Transverse colon (tissue), 4 donors: ENCODE measurements at regions not wholly inside any gene's neighbourhood (a gene's known extent, or its start where the extent isn't known, plus 50 kb on each side); places are given as distances from the start of the nearest gene placed in this dataset.

Experiments
- CTCF ChIP-seq, 5 experiments: fragments of 200-600 bp in 3 of 5; fragments of 450-650 bp in 2 of 5; sonication (generic) in 3 of 5; IDR thresholded peaks; 1 replicate in 2 of 5; 2 replicates in 3 of 5; pipeline ENCODE4 v1.5.1; 2016 to 2017; ENCODE audit warnings: antibody characterized with exemption in 5 of 5, inconsistent platforms in 3 of 5, mild to moderate bottlenecking in 2 of 5, moderate library complexity in 1 of 5
- EP300 ChIP-seq: sonication (generic); formaldehyde crosslinking; IDR thresholded peaks from one replicate; pipeline ENCODE4 v1.6.1; 2017; ENCODE audit warnings: antibody characterized with exemption, low read depth
- POLR2A ChIP-seq: fragments of 450-650 bp; IDR thresholded peaks from one replicate; pipeline ENCODE4 v1.6.1; 2016; ENCODE audit warnings: antibody characterized with exemption, mild to moderate bottlenecking, moderate library complexity
- POLR2AphosphoS5 ChIP-seq, 3 donors: sonication (generic); formaldehyde crosslinking; IDR thresholded peaks; one replicate each; pipeline ENCODE4 v1.6.1; 2016; ENCODE audit warnings: antibody characterized with exemption in 3 of 3

- no peak for TF ChIP-seq CTCF (IDR thresholded peaks at IDR 0.05)
- no peak for TF ChIP-seq POLR2AphosphoS5 (IDR thresholded peaks at IDR 0.05)
- TF ChIP-seq POLR2A, result no peak
- TF ChIP-seq EP300, result no peak
Measured at GRCh38 chr12:105705235-105705634, 374.7 kb downstream of the C12orf75 start.
